ENCODE measurements at regions not wholly inside any gene's neighbourhood (a gene's known extent, or its start where the extent isn't known, plus 50 kb on each side); places are given as distances from the start of the nearest gene placed in this dataset.
A peak's percentile ranks its signal among the peaks of the same experiment; 100 is the strongest.

GRCh38 chr4:3372264-3372932 lies 69.4 kb upstream of the HGFAC start:
- no peaks in the 10 kb centered on the region for H3K9me3 ChIP-seq (replicated peaks)
- no peak for DNase-seq
- peaks cover 50% of the 10 kb centered on the region for H3K4me1 ChIP-seq
- intact Hi-C loops (cut with micrococcal nuclease): no loop called here
- H3K27me3 ChIP-seq (ENCODE audit: low read depth): no peaks in the 10 kb centered on the region
- no peaks in the 10 kb centered on the region for H3K36me3 ChIP-seq
- no peak for TF ChIP-seq CTCF (IDR thresholded peaks at IDR 0.05; ENCODE audit: borderline replicate concordance)
- H3K27ac ChIP-seq (replicated peaks): no peak overlapping the region
- no peak overlapping the region for H3K4me3 ChIP-seq

GRCh38 chr4:3372933-3373465 lies 68.8 kb upstream of the HGFAC start:
- Histone ChIP-seq H3K4me3 (no peak overlapping the region), H3K27me3 (ENCODE audit: low read depth) (no peaks in the 10 kb centered on the region), H3K9me3 (replicated peaks) (no peaks in the 10 kb centered on the region), H3K36me3 (no peaks in the 10 kb centered on the region), H3K27ac (replicated peaks) (no peak overlapping the region), H3K4me1 (peaks cover 50% of the 10 kb centered on the region)
- DNase-seq: peak; percentile 68
- no peak for TF ChIP-seq CTCF (IDR thresholded peaks at IDR 0.05; ENCODE audit: borderline replicate concordance)
- intact Hi-C loops (cut with micrococcal nuclease): no loop called here

GRCh38 chr4:3373468-3373867 lies 68.3 kb upstream of the HGFAC start:
- no peak for TF ChIP-seq CTCF (IDR thresholded peaks at IDR 0.05; ENCODE audit: borderline replicate concordance)
- H3K4me1 ChIP-seq: peaks cover 50% of the 10 kb centered on the region
- H3K9me3 ChIP-seq (replicated peaks): no peaks in the 10 kb centered on the region
- no peaks in the 10 kb centered on the region for H3K36me3 ChIP-seq
- H3K27ac ChIP-seq (replicated peaks): no peak overlapping the region
- no peak overlapping the region for H3K4me3 ChIP-seq
- intact Hi-C loops (cut with micrococcal nuclease): no loop called here
- no peak for DNase-seq
- H3K27me3 ChIP-seq (ENCODE audit: low read depth): no peaks in the 10 kb centered on the region

- no peak for TF ChIP-seq CTCF (IDR thresholded peaks at IDR 0.05; ENCODE audit: borderline replicate concordance)
- intact Hi-C loops (cut with micrococcal nuclease): no loop called here
Measured at GRCh38 chr4:3374011-3374645, 67.6 kb upstream of the HGFAC start.

GRCh38 chr4:3374667-3375066 lies 67.1 kb upstream of the HGFAC start:
- no peak overlapping the region for H3K27ac ChIP-seq (replicated peaks)
- H3K27me3 ChIP-seq (ENCODE audit: low read depth): no peaks in the 10 kb centered on the region
- TF ChIP-seq CTCF (IDR thresholded peaks at IDR 0.05; ENCODE audit: borderline replicate concordance): no peak
- DNase-seq: no peak
- H3K36me3 ChIP-seq: no peaks in the 10 kb centered on the region
- intact Hi-C loops (cut with micrococcal nuclease): no loop called here
- H3K9me3 ChIP-seq (replicated peaks): no peaks in the 10 kb centered on the region
- H3K4me1 ChIP-seq: peaks cover 39% of the 10 kb centered on the region
- H3K4me3 ChIP-seq: no peak overlapping the region

More at GRCh38 chr4:3374011-3374645, 67.6 kb upstream of the HGFAC start:
- Histone ChIP-seq H3K4me3 (no peak overlapping the region), H3K4me1 (peaks cover 45% of the 10 kb centered on the region), H3K27ac (replicated peaks) (no peak overlapping the region), H3K9me3 (replicated peaks) (no peaks in the 10 kb centered on the region), H3K36me3 (no peaks in the 10 kb centered on the region), H3K27me3 (ENCODE audit: low read depth) (no peaks in the 10 kb centered on the region)
- no peak for DNase-seq

All from left ventricle myocardium inferior (tissue), 1 donor.